ENCODE measurements at regions not wholly inside any gene's neighbourhood (a gene's known extent, or its start where the extent isn't known, plus 50 kb on each side); places are given as distances from the start of the nearest gene placed in this dataset.
A peak's percentile ranks its signal among the peaks of the same experiment; 100 is the strongest.
"Not testable (repeated sequence)": the region's sequence is repeated elsewhere in the genome, so short reads cannot be mapped to it uniquely, and the experiment has no call there.

GRCh38 chr13:22960827-22961226 lies 220.0 kb upstream of the SGCG start:
- no peak for DNase-seq

DNA sequence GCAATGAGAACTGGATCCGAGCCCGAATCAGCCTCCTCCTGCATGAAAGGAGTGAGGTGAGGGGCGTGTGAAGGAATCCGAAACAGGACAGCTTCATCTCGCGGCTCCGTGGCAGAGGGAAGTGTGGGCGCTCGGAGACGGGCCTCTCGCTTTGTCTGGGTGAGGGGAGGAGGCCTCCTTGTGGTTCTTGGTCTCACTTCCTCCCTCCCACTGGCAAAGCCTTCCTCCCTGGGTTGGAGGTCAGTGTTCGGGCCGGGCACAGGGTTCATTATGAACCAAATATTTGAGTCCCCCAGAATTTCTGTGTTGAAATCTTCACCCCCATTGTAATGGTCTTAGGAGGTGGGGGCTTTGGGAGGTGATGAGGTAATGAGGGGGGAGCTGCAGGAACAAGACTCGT lies 219.4 kb upstream of the SGCG start:
- not testable (repeated sequence) for DNase-seq

GRCh38 chr13:22961835-22962537 lies 218.8 kb upstream of the SGCG start:
- DNase-seq, result no peak

DNA sequence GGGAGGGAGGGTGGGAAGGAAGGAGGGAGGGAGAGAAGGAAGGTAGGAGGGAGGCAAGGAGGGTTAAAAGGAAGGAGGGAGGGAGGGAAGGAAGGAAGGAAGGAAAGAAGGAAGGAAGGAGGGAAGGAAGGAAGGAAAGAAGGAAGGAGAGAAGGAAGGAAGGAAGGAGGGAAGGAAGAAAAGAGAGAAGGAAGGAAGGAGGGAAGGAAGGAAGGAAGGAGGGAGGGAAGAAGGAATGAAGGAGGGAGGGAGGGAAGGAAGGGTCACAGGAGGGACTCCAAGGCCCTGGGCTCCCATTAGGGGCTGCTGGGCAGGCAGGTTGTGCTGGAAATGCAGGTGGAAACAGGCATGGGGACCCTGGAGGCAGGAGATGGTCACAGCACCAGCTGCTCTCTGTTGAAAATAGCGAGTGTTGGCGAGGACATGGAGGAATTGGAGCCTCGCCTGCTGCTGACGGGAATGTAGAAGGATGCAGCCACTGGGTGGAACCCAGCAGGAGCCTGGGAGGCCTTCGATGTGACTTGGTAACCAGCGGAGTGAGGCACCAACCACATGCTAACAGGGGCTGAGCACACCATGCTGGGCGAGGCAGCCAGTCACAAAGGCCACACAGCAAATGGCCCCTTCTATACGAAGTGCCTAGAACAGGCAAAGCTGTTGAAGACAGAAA lies 217.3 kb upstream of the SGCG start:
- DNase-seq, result not testable (repeated sequence)

- no peak for DNase-seq
These were observed 216.4 kb upstream of the SGCG start for GRCh38 chr13:22964245-22964966.

GRCh38 chr13:22965011-22965857 lies 215.5 kb upstream of the SGCG start:
- not testable (repeated sequence) for DNase-seq

GRCh38 chr13:22965858-22966239 lies 214.9 kb upstream of the SGCG start:
- DNase-seq, result not testable (repeated sequence)

DNA sequence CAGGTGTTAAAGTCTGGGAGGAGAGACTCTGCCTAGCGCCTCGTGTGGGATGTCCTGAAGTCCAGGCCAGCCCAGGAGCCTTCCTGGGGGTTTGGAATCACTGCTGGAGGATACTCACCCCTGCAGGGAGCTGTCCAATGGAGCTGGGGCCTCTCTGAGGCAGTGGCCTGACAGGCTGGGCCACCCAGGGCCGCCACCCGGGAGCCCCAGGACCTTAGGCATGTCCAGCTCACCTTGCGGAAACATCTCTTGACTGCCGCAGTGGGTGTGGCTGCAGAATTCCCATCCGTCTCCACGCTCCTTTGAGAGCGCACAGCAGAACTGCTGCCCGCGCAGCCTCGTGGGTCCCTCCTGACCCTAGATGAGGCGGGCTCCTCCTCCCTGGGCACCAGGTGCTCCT lies 214.0 kb upstream of the SGCG start:
- DNase-seq, result not testable (repeated sequence)

DNA sequence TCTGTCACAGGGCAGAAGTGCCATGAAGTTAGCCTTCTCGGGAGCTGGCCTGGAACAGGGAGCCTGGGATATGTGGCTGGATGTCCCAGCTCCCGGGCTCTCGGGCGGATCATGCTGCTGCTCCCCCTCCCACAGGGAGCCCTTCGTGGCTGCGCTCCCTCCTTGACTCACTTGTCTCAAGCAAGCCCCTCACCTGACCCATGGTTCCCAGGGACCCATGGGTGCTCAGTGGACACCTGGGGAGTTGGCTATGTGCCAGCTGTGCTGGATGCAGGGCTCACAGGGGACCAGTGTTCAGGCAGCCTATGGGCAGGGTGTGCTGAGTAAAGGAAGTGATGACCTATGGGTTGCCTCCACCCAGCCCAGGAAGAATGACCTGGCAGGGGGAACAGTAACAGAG lies 213.1 kb upstream of the SGCG start:
- DNase-seq, result no peak

DNA sequence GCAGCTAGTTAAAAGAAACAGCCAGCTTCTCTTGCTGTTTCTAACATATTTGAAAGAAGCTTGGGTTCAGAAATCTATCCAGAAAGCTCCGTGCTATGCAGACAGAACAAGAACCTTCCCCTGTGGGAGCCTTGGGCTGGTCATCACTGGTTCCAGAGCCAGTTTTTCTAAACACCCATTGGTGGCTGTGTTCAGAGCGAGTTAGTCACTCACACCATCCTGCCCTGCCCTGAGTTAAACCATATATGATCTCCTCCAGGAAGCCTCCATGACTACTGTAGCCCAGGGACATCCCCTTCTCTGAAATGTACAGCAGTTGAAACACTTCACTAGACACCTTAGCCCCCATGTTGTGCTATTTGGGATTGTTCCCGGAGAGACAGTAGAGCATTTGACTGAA lies 200.8 kb upstream of the SGCG start:
- no peak for DNase-seq

GRCh38 chr13:22980936-22981335 lies 199.8 kb upstream of the SGCG start:
- no peak for DNase-seq

- DNase-seq, result no peak
These were observed 187.6 kb upstream of the SGCG start for GRCh38 chr13:22993148-22993547.

GRCh38 chr13:23003446-23003845 lies 177.3 kb upstream of the SGCG start:
- no peak for DNase-seq

DNA sequence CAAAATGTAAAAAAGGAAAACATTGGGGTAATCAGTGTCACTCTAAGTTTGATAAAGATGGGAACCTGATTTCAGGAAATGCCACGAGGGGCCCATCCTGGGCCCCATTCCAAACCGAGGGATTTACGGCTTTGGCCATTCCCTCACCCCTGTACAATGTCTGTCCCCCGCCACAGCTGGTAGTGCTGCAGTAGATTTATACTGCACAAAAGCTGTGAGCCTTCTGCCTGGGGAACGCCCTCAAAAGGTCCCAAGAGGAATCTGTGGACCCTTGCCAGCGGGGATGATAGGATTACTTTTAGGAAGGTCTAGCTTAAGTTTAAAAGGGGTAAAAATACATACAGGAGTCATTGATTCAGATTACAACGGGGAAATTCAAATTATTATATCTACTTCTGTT lies 173.4 kb upstream of the SGCG start:
- DNase-seq, result no peak

GRCh38 chr13:23018143-23018542 lies 162.6 kb upstream of the SGCG start:
- DNase-seq, result no peak

- DNase-seq, result peak in 24 of 58 donors; percentile 0 to 48 (median 4)
These were observed 160.4 kb upstream of the SGCG start for GRCh38 chr13:23020246-23020843.

DNA sequence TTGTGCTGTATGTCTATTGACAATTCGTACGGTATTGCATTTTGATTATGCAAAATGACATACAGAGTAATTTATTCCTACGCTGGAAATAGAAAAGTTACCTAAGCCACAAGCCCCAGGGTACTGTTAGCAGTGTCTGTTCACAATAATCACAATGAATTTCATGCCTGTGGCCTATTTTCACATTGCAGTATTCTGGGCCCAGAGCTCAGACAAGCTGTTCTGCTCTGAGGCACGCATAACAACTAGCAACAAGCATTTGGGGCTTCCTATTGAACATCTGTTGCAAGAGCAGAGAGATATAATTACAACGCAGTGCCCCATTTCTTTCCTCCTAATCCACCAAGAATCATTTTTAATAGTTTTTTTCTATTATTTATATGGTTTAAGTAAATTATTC lies 158.9 kb upstream of the SGCG start:
- DNase-seq, result peak in 8 of 58 donors; percentile 1 to 53 (median 5)

- no peak for DNase-seq
These were observed 158.1 kb upstream of the SGCG start for GRCh38 chr13:23022704-23023103.

DNA sequence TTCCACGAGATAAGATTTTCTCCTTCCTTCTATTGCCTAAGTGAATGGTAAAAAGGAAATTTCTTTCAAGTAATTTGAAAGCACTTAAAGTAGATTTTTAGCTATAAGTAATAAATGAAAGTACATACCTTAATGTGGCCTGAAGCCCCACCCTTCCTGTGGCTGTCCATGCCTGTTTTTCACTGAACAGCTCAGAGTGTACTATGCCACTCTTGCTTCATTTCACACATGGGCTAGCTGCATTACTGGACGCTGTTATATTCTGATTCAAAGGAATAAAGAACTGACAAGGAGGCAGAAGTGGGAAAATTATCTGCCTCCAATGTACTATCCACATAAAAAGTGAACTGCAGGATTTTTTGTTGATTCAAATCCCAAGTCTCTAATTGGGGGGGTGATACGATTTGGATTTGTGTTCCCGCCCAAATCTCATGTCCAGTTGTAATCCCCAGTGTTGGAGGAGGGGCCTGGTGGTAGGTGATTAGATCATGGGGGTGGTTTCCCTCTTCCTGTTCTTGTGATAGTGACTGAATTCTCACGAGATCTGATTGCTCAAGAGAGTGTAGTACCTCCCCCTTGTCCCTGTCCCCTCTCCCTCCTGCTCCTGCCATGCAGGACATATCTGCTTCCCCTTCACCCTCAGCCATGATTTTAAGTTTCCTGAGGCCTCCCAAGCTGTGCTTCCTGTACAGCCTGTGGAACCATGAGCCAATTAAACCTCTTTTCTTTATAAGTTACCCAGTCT lies 154.7 kb upstream of the SGCG start:
- no peak for DNase-seq

- no peak for DNase-seq
These were observed 141.4 kb upstream of the SGCG start for GRCh38 chr13:23039266-23039935.

Data from anterior cingulate cortex (tissue), 58 donors.